OCI-LY7 (cell line): ENCODE measurements at regions not wholly inside any gene's neighbourhood (a gene's known extent, or its start where the extent isn't known, plus 50 kb on each side); places are given as distances from the start of the nearest gene placed in this dataset.

Experiments used
- BruUV-seq: library from RNA; stranded (reverse); fragments of 400-500 nt; replicated peaks from 2 replicates; lab custom pipeline; 2021; lab: Mats Ljungman, UMichigan
- CTCF ChIA-PET: fragments of 300-600 bp; sonication (Branson Sonifier 250); formaldehyde crosslinking; loops from one replicate; lab custom pipeline; 2022; ENCODE audit warnings: antibody characterized with exemption; ENCODE audit not compliant: unreplicated experiment; lab: Charles Lee
- POLR2A ChIA-PET: fragments of 300-600 bp; sonication (Branson Sonifier 250); formaldehyde crosslinking; loops from one replicate; lab custom pipeline; 2022; ENCODE audit warnings: antibody characterized with exemption; lab: Charles Lee
- DNase-seq: peaks from one replicate; pipeline ENCODE4 v3.0.0-alpha.2; 2015; ENCODE audit warnings: low spot score
- H2AFZ ChIP-seq: fragments of 200-600 bp; sonication (generic), shearing (Covaris generic); 2 replicates; pipeline ENCODE4 v1.6.1; 2014; ENCODE audit warnings: mild to moderate bottlenecking, antibody characterized with exemption, low read length, moderate library complexity
- H3K27ac ChIP-seq: fragments of 200-600 bp; sonication (generic); 2 replicates; pipeline ENCODE4 v1.5.1; 2014; ENCODE audit warnings: mixed run types, low read depth, mild to moderate bottlenecking, moderate library complexity, low read length, inconsistent platforms; ENCODE audit not compliant: poor library complexity, severe bottlenecking
- H3K36me3 ChIP-seq: fragments of 200-600 bp; sonication (generic); 2 replicates; pipeline ENCODE4 v1.6.1; 2014; ENCODE audit warnings: mild to moderate bottlenecking, antibody characterized with exemption, low read length, moderate library complexity, mixed read lengths; ENCODE audit not compliant: insufficient read depth
- H3K4me1 ChIP-seq: fragments of 200-600 bp; sonication (generic); 2 replicates; pipeline ENCODE4 v1.5.1; 2014; ENCODE audit warnings: mild to moderate bottlenecking, low read length; ENCODE audit not compliant: insufficient read depth, poor library complexity, severe bottlenecking
- H3K4me2 ChIP-seq: fragments of 200-600 bp; sonication (generic); 2 replicates; pipeline ENCODE4 v1.6.1; 2014; ENCODE audit warnings: mild to moderate bottlenecking, low read length
- H3K4me3 ChIP-seq: fragments of 200-600 bp; sonication (generic); 2 replicates; pipeline ENCODE4 v1.5.1; 2014; ENCODE audit warnings: mild to moderate bottlenecking, low read depth, low read length; ENCODE audit not compliant: poor library complexity, severe bottlenecking
- H3K79me2 ChIP-seq: fragments of 200-600 bp; sonication (generic); 2 replicates; pipeline ENCODE4 v1.6.1; 2016; ENCODE audit warnings: low read depth, mild to moderate bottlenecking, low read length, moderate library complexity, mixed read lengths; ENCODE audit not compliant: insufficient read depth
- H3K9me2 ChIP-seq: fragments of 200-600 bp; sonication (generic); 2 replicates; pipeline ENCODE4 v1.6.1; 2016; ENCODE audit warnings: mild to moderate bottlenecking, low read length, mixed read lengths; ENCODE audit not compliant: insufficient read depth
- H3K9me3 ChIP-seq: fragments of 200-600 bp; sonication (generic); 2 replicates; pipeline ENCODE4 v1.6.1; 2014; ENCODE audit warnings: mild to moderate bottlenecking, mixed run types, low read length, mixed read lengths
- H4K20me1 ChIP-seq: fragments of 200-600 bp; sonication (generic); 2 replicates; pipeline ENCODE4 v1.6.1; 2014; ENCODE audit warnings: mild to moderate bottlenecking, antibody characterized with exemption, low read length, moderate library complexity, mixed read lengths; ENCODE audit not compliant: insufficient read depth
- CTCF ChIP-seq: fragments of 200-600 bp; sonication (generic); conservative IDR thresholded peaks from 2 replicates; pipeline ENCODE4 v1.5.1; 2014; ENCODE audit warnings: mild to moderate bottlenecking, antibody characterized with exemption, low read length, moderate library complexity, mixed read lengths
- EZH2phosphoT487 ChIP-seq: fragments of 200-600 bp; sonication (generic); IDR thresholded peaks from 2 replicates; pipeline ENCODE4 v1.6.1; 2018; ENCODE audit warnings: low read depth, borderline replicate concordance, mild to moderate bottlenecking, mixed run types, antibody characterized with exemption, low read length, moderate library complexity, mixed read lengths
- intact Hi-C: fragments of 100-400 bp; cut with micrococcal nuclease; formaldehyde crosslinking; loops from one replicate; pipeline ENCODE4 v1.10.0; 2022; ENCODE audit not compliant: unreplicated experiment

- no peaks in the 10 kb centered on the region for H3K36me3 ChIP-seq
- no peaks in the 10 kb centered on the region for H3K9me3 ChIP-seq
- H3K79me2 ChIP-seq, result no peaks in the 10 kb centered on the region
- ChIA-PET CTCF (no interaction called here), POLR2A (no interaction called here)
- H3K4me2 ChIP-seq, result no peak overlapping the region
- no peak overlapping the region for H2AFZ ChIP-seq
- TF ChIP-seq EZH2phosphoT487 (no peak), CTCF (no peak)
- no peak overlapping the region for H3K4me3 ChIP-seq
- no peak overlapping the region for H3K27ac ChIP-seq
- no peaks in the 10 kb centered on the region for H3K9me2 ChIP-seq
- no peaks in the 10 kb centered on the region for H3K4me1 ChIP-seq
- BruUV-seq, result no TSS peak
- H4K20me1 ChIP-seq, result no peaks in the 10 kb centered on the region
- no peak for DNase-seq
- intact Hi-C loops, result no loop called here
Measured at GRCh38 chr20:24879875-24880274, 69.2 kb upstream of the CST7 start.

- no peak overlapping the region for H2AFZ ChIP-seq
- no TSS peak for BruUV-seq
- H3K4me1 ChIP-seq, result no peaks in the 10 kb centered on the region
- no peak overlapping the region for H3K4me3 ChIP-seq
- DNase-seq, result no peak
- no peak overlapping the region for H3K4me2 ChIP-seq
- no peaks in the 10 kb centered on the region for H4K20me1 ChIP-seq
- TF ChIP-seq EZH2phosphoT487, result no peak
- TF ChIP-seq CTCF, result no peak
- intact Hi-C loops, result no loop called here
- H3K36me3 ChIP-seq, result no peaks in the 10 kb centered on the region
- H3K9me2 ChIP-seq, result no peaks in the 10 kb centered on the region
- POLR2A ChIA-PET, result no interaction called here
- no peaks in the 10 kb centered on the region for H3K79me2 ChIP-seq
- CTCF ChIA-PET, result no interaction called here
- H3K27ac ChIP-seq, result no peak overlapping the region
- no peaks in the 10 kb centered on the region for H3K9me3 ChIP-seq
Measured at GRCh38 chr20:24880356-24880755, 68.7 kb upstream of the CST7 start.

GRCh38 chr20:24890286-24890685 is 58.8 kb upstream of the CST7 start:
- Histone ChIP-seq H4K20me1 (no peaks in the 10 kb centered on the region), H3K4me2 (no peak overlapping the region), H3K4me3 (no peak overlapping the region), H3K4me1 (no peaks in the 10 kb centered on the region), H3K9me2 (no peaks in the 10 kb centered on the region), H3K9me3 (no peaks in the 10 kb centered on the region), H3K36me3 (no peaks in the 10 kb centered on the region), H2AFZ (no peak overlapping the region), H3K79me2 (no peaks in the 10 kb centered on the region), H3K27ac (no peak overlapping the region)
- TF ChIP-seq EZH2phosphoT487, result no peak
- POLR2A ChIA-PET, result interaction anchor here (0.5 kb wide), 1 partner anchor 24 kb away, joined by 4 read pairs; no protein-coding TSS in a partner anchor
- DNase-seq, result no peak
- CTCF ChIA-PET, result no interaction called here
- no TSS peak for BruUV-seq
- intact Hi-C loops, result no loop called here
